NT2/D1 (cell line): ENCODE measurements at regions not wholly inside any gene's neighbourhood (a gene's known extent, or its start where the extent isn't known, plus 50 kb on each side); places are given as distances from the start of the nearest gene placed in this dataset.

Experiments
- YY1 ChIP-seq: IDR thresholded peaks from 2 replicates; pipeline ENCODE4 v1.6.1; 2011; ENCODE audit not compliant: insufficient read length, insufficient read depth
- ZNF274 ChIP-seq: IDR thresholded peaks from 2 replicates; pipeline ENCODE4 v1.6.1; 2011; ENCODE audit warnings: mild to moderate bottlenecking, low read depth, low read length

- TF ChIP-seq YY1 (no peak), ZNF274 (no peak)
Observed at GRCh38 chr2:167822690-167823465, 424.5 kb downstream of the STK39 start.
